Esophagus muscularis mucosa (tissue), 4 donors: ENCODE measurements at regions not wholly inside any gene's neighbourhood (a gene's known extent, or its start where the extent isn't known, plus 50 kb on each side); places are given as distances from the start of the nearest gene placed in this dataset.

Source experiments
- DNase-seq: peaks from one replicate; pipeline ENCODE4 v3.0.0-alpha.2; 2017; ENCODE audit errors: extremely low spot score
- H3K27ac ChIP-seq, 4 donors: fragments of 200-600 bp; sonication (generic); replicated peaks in 1 of 4; 1 replicate in 3 of 4; 2 replicates in 1 of 4; pipeline ENCODE4 v1.5.1; 2016 to 2019; ENCODE audit warnings: mild to moderate bottlenecking in 1 of 4
- H3K27me3 ChIP-seq, 4 donors: fragments of 200-600 bp; sonication (generic); one replicate each; pipeline versions ENCODE4 v1.5.1 to v1.6.0; 2016 to 2019
- H3K36me3 ChIP-seq, 4 donors: fragments of 200-600 bp; sonication (generic); one replicate each; pipeline ENCODE4 v1.5.1; 2016 to 2019
- H3K4me1 ChIP-seq, 4 donors: fragments of 200-600 bp; sonication (generic); one replicate each; pipeline ENCODE4 v1.5.1; 2016 to 2019
- H3K4me3 ChIP-seq, 4 donors: fragments of 200-600 bp; sonication (generic); 1 replicate in 2 of 4; 2 replicates in 2 of 4; pipeline ENCODE4 v1.5.1; 2016 to 2019; ENCODE audit warnings: mild to moderate bottlenecking in 4 of 4, moderate library complexity in 1 of 4
- H3K9me3 ChIP-seq, 4 donors: fragments of 200-600 bp; sonication (generic); 1 replicate in 3 of 4; 2 replicates in 1 of 4; pipeline ENCODE4 v1.5.1; 2016 to 2019
- CTCF ChIP-seq, 3 experiments: fragments of 200-600 bp in 2 of 3; fragments of 450-650 bp in 1 of 3; sonication (generic) in 2 of 3; IDR thresholded peaks; one replicate each; pipeline ENCODE4 v1.5.1; 2017 to 2019; ENCODE audit warnings: antibody characterized with exemption in 3 of 3, mild to moderate bottlenecking in 2 of 3, moderate library complexity in 1 of 3
- EP300 ChIP-seq: sonication (generic); formaldehyde crosslinking; IDR thresholded peaks from one replicate; pipeline ENCODE4 v1.6.1; 2017; ENCODE audit warnings: antibody characterized with exemption
- POLR2A ChIP-seq: fragments of 450-650 bp; IDR thresholded peaks from one replicate; pipeline ENCODE4 v1.6.1; 2017; ENCODE audit warnings: antibody characterized with exemption, moderate library complexity, mild to moderate bottlenecking, low read depth
- POLR2AphosphoS5 ChIP-seq, 2 donors: sonication (generic); formaldehyde crosslinking; IDR thresholded peaks; one replicate each; pipeline ENCODE4 v1.6.1; 2017; ENCODE audit warnings: antibody characterized with exemption in 2 of 2
- WGBS: methylation state at CpG from one replicate; pipeline ENCODE4 v1.1.5; 2018; 5-methylcytosine and 5-hydroxymethylcytosine counted together
- intact Hi-C: fragments of 100-400 bp; cut with DNase I; formaldehyde crosslinking; loops from one replicate; pipeline ENCODE4 v1.15.1; 2023

- Histone ChIP-seq H3K4me3 (no peak overlapping the region), H3K36me3 (no peaks in the 10 kb centered on the region), H3K27ac (no peak overlapping the region), H3K4me1 (peaks cover 0 to 16% (median 14%) of the 10 kb centered on the region in 4 donors), H3K9me3 (no peaks in the 10 kb centered on the region), H3K27me3 (no peaks in the 10 kb centered on the region)
- no peak for TF ChIP-seq POLR2A
- no peak for TF ChIP-seq POLR2AphosphoS5 (IDR thresholded peaks at IDR 0.05)
- no peak for DNase-seq
- intact Hi-C loops, result no loop called here
Observed at GRCh38 chr5:67674159-67674655, 477.6 kb upstream of the CD180 start.

GRCh38 chr5:67673618-67674017 lies 477.0 kb upstream of the CD180 start:
- no peak for DNase-seq
- Histone ChIP-seq H3K4me1 (peaks cover 0 to 12% (median 9%) of the 10 kb centered on the region in 4 donors), H3K27ac (no peak overlapping the region), H3K27me3 (no peaks in the 10 kb centered on the region), H3K9me3 (no peaks in the 10 kb centered on the region), H3K36me3 (no peaks in the 10 kb centered on the region), H3K4me3 (no peak overlapping the region)
- intact Hi-C loops, result no loop called here
- TF ChIP-seq POLR2A, result no peak

GRCh38 chr5:67673180-67673579 lies 476.6 kb upstream of the CD180 start:
- 89% methylated on average over 3 of the region's 3 CpGs for WGBS
- Histone ChIP-seq H3K27ac (no peak overlapping the region), H3K36me3 (no peaks in the 10 kb centered on the region), H3K9me3 (no peaks in the 10 kb centered on the region), H3K4me3 (no peak overlapping the region), H3K4me1 (peaks cover 0 to 12% (median 9%) of the 10 kb centered on the region in 4 donors), H3K27me3 (no peaks in the 10 kb centered on the region)
- intact Hi-C loops, result no loop called here
- DNase-seq, result no peak
- no peak for TF ChIP-seq CTCF (IDR thresholded peaks at IDR 0.05)
- TF ChIP-seq EP300, result no peak
- no peak for TF ChIP-seq POLR2AphosphoS5 (IDR thresholded peaks at IDR 0.05)
- no peak for TF ChIP-seq POLR2A

GRCh38 chr5:67672636-67673035 lies 476.0 kb upstream of the CD180 start:
- no peaks in the 10 kb centered on the region for H3K36me3 ChIP-seq
- no peaks in the 10 kb centered on the region for H3K27me3 ChIP-seq
- H3K4me1 ChIP-seq, result peaks cover 0 to 10% (median 5%) of the 10 kb centered on the region in 4 donors
- intact Hi-C loops, result no loop called here
- H3K4me3 ChIP-seq, result no peak overlapping the region
- DNase-seq, result no peak
- 95% methylated on average over 1 of the region's 1 CpG for WGBS
- no peak for TF ChIP-seq EP300
- no peaks in the 10 kb centered on the region for H3K9me3 ChIP-seq
- H3K27ac ChIP-seq, result no peak overlapping the region

GRCh38 chr5:67669916-67670315 lies 473.3 kb upstream of the CD180 start:
- TF ChIP-seq CTCF (IDR thresholded peaks at IDR 0.05) (no peak), EP300 (no peak), POLR2AphosphoS5 (IDR thresholded peaks at IDR 0.05) (no peak), POLR2A (no peak)
- H3K4me1 ChIP-seq, result no peaks in the 10 kb centered on the region
- intact Hi-C loops, result no loop called here
- H3K27me3 ChIP-seq, result no peaks in the 10 kb centered on the region
- WGBS, result 65% methylated on average over 2 of the region's 2 CpGs
- no peak for DNase-seq
- H3K9me3 ChIP-seq, result peaks cover 0 to 6% (median 0%) of the 10 kb centered on the region in 4 donors
- H3K27ac ChIP-seq, result no peak overlapping the region
- no peaks in the 10 kb centered on the region for H3K36me3 ChIP-seq
- H3K4me3 ChIP-seq, result no peak overlapping the region

GRCh38 chr5:67660149-67660548 lies 463.6 kb upstream of the CD180 start:
- WGBS, result 88% methylated on average over 3 of the region's 3 CpGs
- Histone ChIP-seq H3K27ac (no peak overlapping the region), H3K27me3 (no peaks in the 10 kb centered on the region), H3K36me3 (no peaks in the 10 kb centered on the region), H3K9me3 (no peaks in the 10 kb centered on the region), H3K4me1 (no peaks in the 10 kb centered on the region), H3K4me3 (no peak overlapping the region)
- no peak for DNase-seq
- TF ChIP-seq POLR2A (no peak), EP300 (no peak), POLR2AphosphoS5 (IDR thresholded peaks at IDR 0.05) (no peak), CTCF (IDR thresholded peaks at IDR 0.05) (no peak)
- intact Hi-C loops, result no loop called here
